Loucy (cell line): ENCODE measurements at regions not wholly inside any gene's neighbourhood (a gene's known extent, or its start where the extent isn't known, plus 50 kb on each side); places are given as distances from the start of the nearest gene placed in this dataset.

Source experiments
- CTCF ChIP-seq: fragments of 200-600 bp; sonication (generic); conservative IDR thresholded peaks from 2 replicates; pipeline ENCODE4 v1.5.1; 2014; ENCODE audit warnings: mild to moderate bottlenecking, antibody characterized with exemption, low read length
- EZH2phosphoT487 ChIP-seq: fragments of 200-600 bp; IDR thresholded peaks from 2 replicates; pipeline ENCODE4 v1.6.1; 2018; ENCODE audit warnings: antibody characterized with exemption, mild to moderate bottlenecking, moderate library complexity, borderline replicate concordance

- TF ChIP-seq CTCF: no peak
- TF ChIP-seq EZH2phosphoT487: no peak
These were observed 113.7 kb upstream of the F13A1 start for GRCh38 chr6:6434151-6434550.
